HG03460 (cell line): ENCODE measurements at regions not wholly inside any gene's neighbourhood (a gene's known extent, or its start where the extent isn't known, plus 50 kb on each side); places are given as distances from the start of the nearest gene placed in this dataset.
"Not testable (repeated sequence)": the region's sequence is repeated elsewhere in the genome, so short reads cannot be mapped to it uniquely, and the experiment has no call there.

Experiments used
- ATAC-seq: cut with Tn5 transposase; IDR thresholded peaks from one replicate; pipeline ENCODE4 v1.9.1; 2021; ENCODE audit not compliant: unreplicated experiment

DNA sequence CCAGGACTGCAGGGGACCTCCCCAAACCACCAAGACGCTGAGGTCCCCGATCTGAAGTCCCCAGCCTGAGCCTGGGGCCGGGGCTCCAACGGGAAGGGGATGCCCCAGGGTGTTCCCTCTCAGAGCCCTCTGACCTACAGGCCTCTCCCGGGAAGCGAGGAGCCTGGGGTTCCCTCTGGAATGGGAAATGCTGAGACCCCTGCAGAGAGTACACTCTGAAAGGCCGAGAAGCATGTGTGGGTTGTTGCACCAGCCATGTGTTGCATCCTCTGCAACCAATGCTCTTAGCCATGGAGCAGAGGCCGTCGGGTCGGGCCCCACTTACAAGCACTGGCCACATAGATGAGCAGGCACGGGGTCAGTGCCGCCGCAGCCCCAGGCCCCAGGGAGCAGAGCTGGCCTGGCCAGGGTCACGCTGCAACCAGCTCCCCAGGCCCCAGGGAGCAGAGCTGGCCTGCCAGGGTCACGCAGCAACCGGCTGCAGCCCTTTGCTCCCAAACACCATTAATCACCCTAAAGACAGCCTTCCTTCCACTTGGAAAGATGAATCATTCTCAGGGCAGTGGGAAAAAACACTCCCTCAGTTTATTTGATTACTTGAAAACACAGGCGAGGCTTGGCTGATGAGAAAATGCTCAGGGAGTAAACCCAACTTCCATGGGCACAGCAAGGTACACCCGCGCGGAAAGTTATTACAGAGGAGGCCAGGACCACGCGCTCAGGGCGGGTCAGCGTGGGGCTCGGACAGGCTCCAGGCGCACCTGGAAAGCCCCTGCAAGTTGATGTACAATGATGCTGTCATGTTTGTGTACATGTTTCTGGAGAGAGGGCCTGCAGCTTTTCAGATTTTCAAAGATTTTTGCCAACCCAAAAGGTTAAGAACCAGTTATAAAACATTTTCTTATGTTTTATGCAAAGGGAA lies 78.0 kb upstream of the AFDN start:
- no peak for ATAC-seq

DNA sequence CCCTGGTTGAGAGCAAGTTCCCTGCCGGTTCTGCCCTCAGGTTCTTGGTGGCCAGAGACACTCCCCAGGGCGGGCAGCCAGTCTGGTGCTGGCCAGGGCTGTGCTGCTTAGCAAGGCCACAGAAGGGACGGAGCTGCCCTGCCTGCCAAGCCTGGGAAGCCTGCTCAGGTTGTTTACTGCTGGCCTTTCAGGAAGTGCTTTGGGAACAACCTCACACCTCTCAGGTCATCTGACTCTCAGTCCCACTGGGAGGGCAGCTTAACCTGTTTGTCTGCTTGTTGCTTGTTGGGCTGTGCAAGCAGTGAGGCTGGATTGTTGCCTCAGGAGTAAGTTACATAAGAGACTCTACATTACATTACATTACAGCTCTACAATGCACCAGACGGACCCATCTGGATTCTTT lies 75.8 kb upstream of the AFDN start:
- no peak for ATAC-seq

DNA sequence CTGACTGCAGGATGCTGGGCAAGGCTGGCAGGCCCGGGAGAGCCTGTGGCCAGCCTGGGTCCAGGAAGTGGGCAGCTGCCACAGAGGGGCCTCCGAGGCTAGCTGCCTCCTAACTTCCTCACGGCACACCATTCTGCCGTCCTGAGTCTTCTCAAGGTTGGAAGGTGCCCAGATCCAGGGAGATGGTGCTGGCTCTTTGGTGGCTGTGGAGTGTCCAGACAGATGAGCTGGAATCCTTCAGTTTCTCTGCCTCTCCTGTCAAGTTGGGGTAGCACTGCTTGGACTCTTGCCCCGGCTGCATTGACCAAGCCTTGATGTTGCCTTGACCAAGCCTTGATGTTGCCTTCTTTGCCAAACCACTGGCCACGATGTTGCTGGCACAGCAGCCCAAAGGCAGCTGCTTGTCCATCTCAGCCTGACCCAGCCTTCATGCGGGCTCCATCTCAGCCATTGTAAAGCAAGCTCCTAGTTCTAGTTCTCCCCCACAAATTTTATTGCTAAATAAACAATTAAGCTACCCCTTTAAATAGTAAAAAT lies 75.1 kb upstream of the AFDN start:
- ATAC-seq: no peak

DNA sequence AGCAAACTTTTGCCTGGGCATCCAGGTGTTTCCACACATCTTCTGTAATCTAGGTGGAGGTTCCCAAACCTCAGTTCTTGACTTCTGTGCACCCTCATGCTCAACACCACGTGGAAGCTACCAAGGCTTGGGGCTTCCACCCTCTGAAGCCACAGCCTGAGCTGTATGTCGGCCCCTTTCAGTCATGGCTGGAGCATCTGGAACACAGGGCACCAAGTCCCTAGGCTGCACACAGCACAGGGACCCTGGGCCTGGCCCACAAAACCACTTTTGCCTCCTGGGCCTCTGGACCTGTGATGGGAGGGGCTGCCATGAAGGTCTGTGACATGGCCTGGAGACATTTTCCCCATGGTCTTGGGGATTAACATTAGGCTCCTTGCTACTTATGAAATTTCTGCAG lies 73.4 kb upstream of the AFDN start:
- ATAC-seq: not testable (repeated sequence)

DNA sequence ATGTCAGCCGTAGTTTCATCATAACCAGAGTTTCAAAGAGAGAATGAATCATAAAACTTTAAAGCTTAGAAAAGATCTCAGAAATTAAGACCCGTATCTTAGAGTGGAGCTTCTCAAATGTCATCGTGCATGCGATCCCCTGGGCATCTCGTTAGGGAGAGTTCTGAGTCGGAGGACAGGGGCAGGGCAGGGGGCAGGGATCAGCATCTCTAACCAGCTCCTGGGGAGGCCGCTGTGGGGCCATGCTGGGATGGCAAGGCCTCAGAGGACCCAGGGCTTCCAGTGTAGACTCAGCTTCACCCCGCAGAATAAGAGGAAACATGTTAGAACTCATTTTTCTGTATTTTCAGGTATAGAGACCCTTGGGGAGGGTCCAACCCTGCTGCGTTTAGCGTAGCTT lies 72.0 kb upstream of the AFDN start:
- ATAC-seq: no peak

DNA sequence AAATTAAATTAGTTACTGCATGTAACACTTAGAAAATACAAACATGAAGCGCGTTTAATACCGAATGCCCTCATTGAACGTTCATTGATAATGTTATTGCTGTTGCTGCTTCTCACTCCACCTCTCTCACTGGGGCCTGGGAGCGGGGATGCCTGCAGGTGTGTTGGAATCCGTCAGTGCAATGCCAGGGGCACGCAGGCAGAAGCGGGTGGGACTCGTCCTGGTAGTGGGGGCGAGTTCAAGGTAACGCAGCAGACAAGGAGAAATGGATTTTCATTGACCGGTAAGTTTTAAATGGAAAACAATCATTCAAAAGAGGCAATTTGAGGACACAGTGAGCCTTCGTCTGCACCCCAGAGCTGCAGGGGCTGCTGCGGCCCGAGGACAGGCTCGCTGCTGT lies 71.2 kb upstream of the AFDN start:
- no peak for ATAC-seq

DNA sequence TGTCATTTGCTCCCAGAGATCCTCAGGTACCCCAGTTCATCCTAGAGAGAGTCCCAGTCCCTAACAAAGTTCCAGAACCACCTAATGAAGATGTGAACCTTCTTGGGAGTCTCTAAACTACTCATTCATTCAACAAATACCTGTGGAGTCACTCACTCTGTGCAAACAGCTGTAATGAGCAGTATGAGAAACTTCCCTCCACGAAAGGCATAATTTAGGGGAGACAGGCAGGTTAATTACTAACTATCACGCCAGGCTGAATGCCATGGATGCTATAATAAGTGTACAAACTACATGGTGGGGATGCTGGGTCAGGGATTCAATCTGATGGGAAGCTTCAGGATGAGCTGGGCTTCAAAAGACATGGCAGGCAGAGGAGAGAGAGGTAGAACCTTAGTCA lies 70.1 kb upstream of the AFDN start:
- no peak for ATAC-seq

DNA sequence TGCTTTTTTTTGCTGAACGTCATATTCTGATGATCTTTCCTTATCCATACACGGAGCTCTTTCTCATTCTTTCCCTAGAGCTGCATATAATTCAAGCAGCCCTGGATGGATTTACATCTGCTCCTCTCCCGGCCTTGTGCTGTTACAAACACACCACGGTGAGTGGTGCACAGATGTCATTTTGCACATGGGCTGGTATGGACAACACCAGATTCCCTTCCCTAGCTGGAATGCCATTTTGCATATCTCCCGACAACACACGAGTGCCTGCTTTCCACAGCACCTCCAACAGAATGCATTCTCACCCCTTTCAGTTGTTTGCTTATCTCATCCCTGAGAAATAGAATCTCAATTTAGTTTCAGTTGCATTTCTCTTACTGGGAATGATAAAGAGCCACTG lies 69.5 kb upstream of the AFDN start:
- no peak for ATAC-seq

DNA sequence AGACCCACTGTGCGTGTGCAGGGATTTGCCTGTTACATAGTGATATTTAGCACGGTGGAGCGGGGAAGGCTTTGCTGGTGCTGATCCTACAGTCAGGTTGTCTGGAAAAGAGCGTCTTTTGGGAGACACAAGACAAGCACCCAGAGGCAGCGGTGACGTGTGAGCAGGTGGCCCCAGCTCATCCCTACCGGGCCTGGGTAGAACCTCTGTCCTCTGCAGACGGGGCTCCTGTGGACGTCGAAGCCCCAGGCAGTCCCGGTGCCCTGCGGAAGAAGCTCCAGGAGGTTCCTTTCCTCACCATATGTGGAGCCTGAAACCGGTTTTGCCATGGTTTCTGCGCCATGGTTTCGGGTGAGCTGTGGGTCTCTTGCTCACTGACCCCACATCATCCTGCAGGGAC lies 68.9 kb upstream of the AFDN start:
- no peak for ATAC-seq

DNA sequence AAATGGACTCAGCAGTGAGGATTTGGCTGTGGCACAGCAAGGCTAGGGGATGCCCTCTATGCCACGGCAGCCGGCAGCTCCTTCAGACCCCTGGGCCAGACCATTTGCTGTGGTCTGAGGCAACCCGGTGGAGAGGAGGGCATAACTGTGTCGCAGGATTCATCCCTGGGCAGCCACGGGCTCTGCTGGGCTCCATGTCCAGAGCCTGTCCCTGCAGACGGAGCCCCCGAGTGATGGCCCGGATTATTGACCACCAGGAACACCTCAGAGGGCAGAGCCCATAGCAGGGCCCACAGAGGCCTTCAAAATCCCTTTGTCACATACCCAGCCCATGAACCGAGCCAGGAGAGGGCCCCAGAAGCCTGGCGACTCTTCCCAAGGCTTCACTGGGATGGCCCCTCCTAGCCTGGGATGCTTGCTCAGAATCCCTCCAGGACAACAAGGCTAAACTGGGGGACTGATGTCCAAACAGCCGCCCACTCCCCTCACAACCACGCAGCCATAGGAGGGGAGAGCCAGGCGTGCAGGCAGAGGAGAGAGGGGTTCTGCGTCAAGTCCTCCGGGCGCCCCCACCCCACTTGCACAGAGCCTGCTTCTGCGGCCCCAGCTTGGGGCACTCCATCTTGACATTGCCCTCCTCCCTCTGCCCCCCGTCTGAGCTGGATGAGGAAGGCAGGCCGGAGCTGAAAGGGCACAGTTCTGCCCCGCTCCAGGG lies 68.2 kb upstream of the AFDN start:
- ATAC-seq: no peak

DNA sequence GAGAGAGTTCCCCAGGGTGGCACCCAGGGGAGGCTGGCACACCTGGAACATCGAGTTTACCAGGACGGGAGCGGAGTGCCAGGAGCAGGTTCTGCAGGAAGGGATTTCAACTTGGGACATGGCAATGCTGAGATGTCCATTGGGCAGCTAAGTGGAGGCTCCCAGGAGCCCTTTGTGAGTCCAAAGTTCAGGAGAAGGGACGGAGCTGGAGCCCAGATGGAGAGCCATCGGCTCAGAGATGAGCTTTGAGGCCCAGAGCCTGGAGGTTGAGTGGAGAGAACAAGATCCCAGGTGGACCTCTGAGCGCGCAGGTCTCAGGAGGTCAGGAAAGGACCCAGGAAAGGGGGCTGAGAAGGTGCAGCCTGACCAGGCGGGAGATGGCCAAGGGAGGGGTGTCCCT lies 67.5 kb upstream of the AFDN start:
- ATAC-seq: no peak

DNA sequence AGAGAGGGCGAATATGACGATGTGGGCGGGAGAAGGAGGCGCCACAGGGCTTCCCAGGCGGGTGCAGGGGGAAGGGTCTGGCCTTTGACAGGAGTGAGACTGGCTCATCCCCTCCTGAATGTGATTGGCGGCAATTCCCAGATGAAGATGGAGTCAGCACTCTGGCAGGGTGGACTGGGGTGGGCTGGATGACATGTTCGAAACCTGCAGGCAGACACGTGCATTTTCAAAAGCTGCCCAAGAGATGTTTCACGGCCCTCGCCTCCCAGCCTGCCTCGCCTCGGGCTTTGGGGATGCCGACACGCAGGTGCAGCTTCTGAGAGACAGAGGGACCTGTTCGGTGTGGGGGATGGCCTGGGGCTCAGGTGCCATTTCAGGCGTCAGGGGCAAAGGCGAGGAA lies 66.8 kb upstream of the AFDN start:
- ATAC-seq: no peak

DNA sequence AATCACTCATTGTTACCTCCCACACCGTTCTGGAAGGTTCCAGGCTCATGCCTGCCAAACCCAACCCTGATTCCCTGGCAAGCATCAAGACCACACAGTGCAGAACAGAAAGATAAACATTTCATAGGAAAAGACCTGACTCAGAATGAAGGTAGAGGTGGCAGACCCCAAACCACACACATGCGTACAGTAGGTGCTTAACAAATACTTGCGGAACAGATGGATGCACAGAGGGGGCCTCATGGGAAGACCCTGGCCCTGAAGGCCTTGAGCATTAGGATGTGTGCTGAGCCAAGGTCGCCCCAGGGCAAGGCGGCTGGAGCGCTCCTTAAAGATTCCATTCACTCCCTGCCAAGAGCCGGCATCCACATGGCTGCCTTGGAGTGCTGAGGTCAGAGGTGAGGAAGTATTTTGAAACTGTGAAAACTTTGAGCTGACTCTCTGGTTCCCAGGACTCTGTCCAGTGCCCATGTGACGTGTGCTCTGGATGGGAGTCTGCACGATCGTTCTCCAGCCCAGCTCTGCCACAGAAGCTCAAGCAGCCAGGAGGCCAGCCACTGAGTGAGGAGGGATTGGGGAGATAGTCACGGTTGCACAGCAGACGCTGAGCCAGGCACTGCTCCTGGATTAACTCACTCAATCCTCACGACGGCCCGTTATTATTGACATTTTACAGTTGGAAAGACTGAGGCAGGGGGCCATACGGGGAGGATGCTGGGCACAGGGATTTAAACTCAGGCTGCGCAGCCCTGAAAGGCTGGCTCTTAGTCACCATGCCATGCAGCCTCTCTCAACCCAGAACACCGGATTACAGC lies 65.5 kb upstream of the AFDN start:
- no peak for ATAC-seq

DNA sequence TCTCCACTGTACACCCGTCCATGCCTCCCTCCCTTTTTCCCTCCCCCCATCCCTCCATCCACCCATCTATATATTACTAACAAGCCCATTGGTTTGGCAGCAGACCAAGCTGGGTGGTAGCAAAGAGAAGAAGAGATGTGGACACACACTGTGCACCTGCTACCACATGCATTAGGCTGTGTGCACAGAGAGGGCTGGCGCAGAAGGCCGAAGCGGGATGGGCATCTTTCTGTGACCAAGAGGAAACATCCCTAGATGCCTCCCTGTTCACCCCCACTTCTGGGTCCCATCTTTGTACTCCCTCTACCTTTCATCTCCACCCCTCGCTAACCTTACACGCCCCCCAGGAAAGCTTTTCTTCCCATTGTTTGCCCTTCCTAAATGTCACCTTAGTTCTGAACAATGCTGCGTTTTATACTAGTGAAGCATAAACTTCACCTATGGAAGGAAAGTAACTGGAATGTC lies 64.9 kb upstream of the AFDN start:
- ATAC-seq: no peak

DNA sequence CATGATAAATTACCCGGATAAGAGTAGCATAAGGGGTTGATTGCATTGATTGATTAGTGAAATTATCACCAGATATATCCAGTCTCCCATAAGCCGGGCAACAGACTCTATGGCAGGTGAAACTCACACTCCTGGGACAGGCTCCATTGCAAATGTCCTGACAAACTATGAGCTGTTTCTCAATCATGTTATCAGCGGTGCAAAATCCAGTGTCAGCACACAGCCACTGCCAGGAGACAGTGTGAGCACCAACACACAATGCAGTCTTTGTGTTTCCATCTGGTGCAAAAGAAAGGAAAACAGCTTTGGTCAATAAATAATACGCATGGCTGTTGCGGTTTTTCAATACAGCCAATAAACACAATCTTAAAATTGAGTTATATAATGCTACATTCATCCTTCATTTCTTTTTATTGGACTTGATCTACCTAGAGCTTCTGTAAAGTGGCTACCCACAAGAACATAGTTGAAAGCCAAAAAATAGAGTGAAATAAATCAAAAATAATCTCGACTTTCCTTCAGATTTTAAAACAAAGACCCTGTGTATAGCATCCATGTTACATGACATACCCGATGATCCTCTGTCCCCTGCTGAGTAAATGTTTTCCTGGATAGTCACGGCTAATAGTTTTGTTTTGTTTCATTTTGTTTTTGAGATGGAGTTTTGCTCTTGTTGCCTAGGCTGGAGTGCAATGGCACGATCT lies 64.3 kb upstream of the AFDN start:
- ATAC-seq: no peak

DNA sequence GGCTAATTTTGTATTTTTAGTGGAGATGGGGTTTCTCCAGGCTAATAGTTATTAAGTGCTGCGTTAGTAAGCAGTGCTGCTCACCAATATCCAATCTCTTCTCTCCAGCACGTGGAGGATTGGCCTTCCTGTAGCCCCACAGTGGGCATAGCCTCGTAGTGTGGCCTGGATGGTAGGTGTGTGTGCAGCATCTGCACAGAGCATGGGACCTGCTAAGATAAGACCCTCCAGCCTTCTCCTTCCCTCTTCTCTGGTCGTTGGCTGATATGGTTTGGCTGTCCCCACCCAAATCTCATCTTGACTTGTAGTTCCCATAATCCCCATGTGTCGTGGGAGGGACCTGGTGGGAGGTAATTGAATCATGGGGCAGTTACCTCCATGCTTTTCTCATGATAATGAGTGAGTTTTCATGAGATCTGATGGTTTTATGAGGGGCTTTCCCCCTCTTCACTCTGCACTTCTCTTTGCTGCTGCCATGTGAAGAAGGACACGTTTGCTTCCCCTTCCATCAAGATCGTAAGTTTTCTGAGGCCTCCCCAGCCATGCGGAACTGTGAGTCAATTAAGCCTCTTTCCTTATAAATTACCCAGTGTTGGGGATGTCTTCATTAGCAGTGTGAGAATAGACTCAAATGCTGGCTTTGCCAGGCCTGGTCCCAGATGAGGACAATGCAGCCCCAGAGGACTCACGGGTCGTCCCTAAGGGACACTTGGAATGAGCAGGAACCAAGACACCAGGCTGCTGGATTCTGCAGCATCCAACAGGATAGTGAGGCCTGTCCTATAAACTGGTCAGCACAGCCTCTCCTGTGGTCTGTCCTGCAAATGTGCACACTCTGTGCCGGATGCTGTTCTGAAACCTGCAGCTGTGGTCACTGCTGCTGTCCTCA lies 63.4 kb upstream of the AFDN start:
- ATAC-seq: no peak

DNA sequence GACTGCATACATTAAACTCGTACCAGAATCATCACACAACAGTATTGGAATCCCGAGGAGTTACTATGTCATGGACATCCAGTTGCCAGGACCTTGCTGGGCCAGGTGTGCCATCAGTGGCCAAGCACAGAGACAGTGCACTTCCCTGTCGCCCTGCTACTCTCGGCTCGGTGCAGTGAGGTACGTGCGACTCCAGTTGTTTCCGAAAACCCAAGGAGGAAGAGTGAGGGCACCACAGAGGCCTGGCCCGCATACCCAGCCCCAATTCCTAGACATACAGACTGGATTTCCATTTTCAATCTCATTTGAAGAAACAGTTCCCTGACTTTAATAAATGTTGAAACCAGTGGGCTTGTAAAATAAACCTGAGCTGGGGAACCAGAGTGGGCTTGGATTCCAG lies 62.5 kb upstream of the AFDN start:
- no peak for ATAC-seq

DNA sequence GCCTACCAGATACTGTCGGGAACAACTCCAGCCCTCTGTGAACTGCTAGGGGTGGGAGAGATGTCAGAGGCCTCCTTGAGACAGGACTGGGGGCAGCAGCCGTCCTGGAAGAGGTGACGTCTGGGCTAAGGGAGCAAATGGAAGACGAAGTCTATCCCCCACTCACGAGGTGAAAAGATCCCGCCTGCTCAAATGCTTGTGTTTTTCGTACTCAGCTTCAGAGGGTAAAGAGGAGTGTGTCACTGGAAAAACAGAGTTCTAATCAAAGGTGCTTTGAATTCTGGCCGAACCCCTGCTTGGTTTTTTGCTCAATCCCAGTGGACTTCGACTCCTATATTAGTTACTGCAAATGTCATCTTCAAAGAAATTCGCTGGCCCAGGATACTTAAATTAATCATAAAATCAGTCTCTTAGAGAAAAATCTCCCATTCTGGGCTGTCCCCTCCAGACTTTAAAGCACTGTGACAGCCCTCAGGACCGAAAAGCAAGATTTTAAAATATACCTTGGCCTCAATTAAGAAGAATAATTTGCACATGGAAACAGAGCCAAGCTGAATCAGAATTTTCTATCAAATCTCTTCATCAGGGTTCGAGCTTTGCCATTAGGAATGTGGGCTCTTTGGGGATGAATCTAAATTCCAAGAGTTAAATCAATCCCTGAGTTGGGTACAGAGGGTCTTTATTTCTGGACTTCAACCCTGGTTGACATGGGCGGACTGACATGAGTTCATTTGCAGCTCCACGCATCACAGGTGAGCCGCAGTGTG lies 61.8 kb upstream of the AFDN start:
- no peak for ATAC-seq
